Endothelial cell of umbilical vein (primary cell): ENCODE measurements at regions not wholly inside any gene's neighbourhood (a gene's known extent, or its start where the extent isn't known, plus 50 kb on each side); places are given as distances from the start of the nearest gene placed in this dataset.

Experiments
- BruUV-seq: library from RNA; stranded (reverse); fragments of 400-500 nt; replicated peaks from 2 replicates; lab custom pipeline; 2021; lab: Mats Ljungman, UMichigan
- CTCF ChIA-PET: fragments of 300-600, 350-600 bp; sonication (Branson Sonifier 250); formaldehyde crosslinking; loops from one replicate; lab custom pipeline; 2021; ENCODE audit warnings: antibody characterized with exemption, inconsistent platforms; lab: Charles Lee
- POLR2A ChIA-PET: fragments of 300-600, 350-600 bp; sonication (Branson Sonifier 250); formaldehyde crosslinking; loops from one replicate; lab custom pipeline; 2021; ENCODE audit warnings: antibody characterized with exemption, inconsistent platforms; lab: Charles Lee
- DNase-seq: peaks from one replicate; pipeline ENCODE4 v3.0.0-alpha.2; 2011; ENCODE audit warnings: low read depth, low spot score
- FAIRE-seq: peaks from 2 replicates; lab custom pipeline; 2011; peaks lifted over from hg19 to GRCh38; lab: Jason Lieb, UNC
- H2AFZ ChIP-seq: 2 replicates; pipeline ENCODE4 v1.6.0; 2012; ENCODE audit warnings: low read depth, low read length, control low read depth, inconsistent platforms
- H3K27ac ChIP-seq: 2 replicates; pipeline ENCODE4 v1.5.1; 2011; ENCODE audit warnings: low read depth, mild to moderate bottlenecking, control low read depth, low read length, moderate library complexity; ENCODE audit not compliant: insufficient read depth
- H3K27me3 ChIP-seq, 2 experiments: 2 replicates each; pipeline versions ENCODE4 v1.6.0 to v1.6.1; 2011; ENCODE audit warnings: low read length in 2 of 2, mixed read lengths in 1 of 2; ENCODE audit not compliant: control insufficient read depth in 2 of 2, insufficient read depth in 2 of 2
- H3K36me3 ChIP-seq, 2 experiments: 2 replicates in 1 of 2; 3 replicates in 1 of 2; pipeline ENCODE4 v1.5.1; 2011; ENCODE audit warnings: low read length in 2 of 2, mild to moderate bottlenecking in 1 of 2, moderate library complexity in 1 of 2; ENCODE audit not compliant: control insufficient read depth in 2 of 2, insufficient read depth in 2 of 2; ENCODE audit errors: extremely low read depth in 1 of 2
- H3K4me1 ChIP-seq: 3 replicates; pipeline ENCODE4 v1.5.1; 2011; ENCODE audit warnings: mild to moderate bottlenecking, low read length; ENCODE audit not compliant: control insufficient read depth, insufficient read depth; ENCODE audit errors: extremely low read depth
- H3K4me2 ChIP-seq: 2 replicates; pipeline ENCODE4 v1.6.1; 2011; ENCODE audit warnings: low read length, control low read depth, mixed read lengths; ENCODE audit not compliant: insufficient read depth
- H3K4me3 ChIP-seq, 3 experiments: fragments of 200-600 bp in 1 of 3; sonication (generic), shearing (Covaris generic) in 1 of 3; replicated peaks in 1 of 3; 2 replicates each; pipeline ENCODE4 v1.5.1; 2011 to 2016; ENCODE audit warnings: control low read depth in 3 of 3, low read length in 3 of 3, mild to moderate bottlenecking in 2 of 3, inconsistent platforms in 1 of 3, low read depth in 1 of 3, moderate library complexity in 1 of 3; ENCODE audit not compliant: insufficient read depth in 1 of 3
- H3K79me2 ChIP-seq: 2 replicates; pipeline ENCODE4 v1.6.0; 2012; ENCODE audit warnings: low read length, inconsistent platforms; ENCODE audit not compliant: control insufficient read depth, insufficient read depth
- H3K9ac ChIP-seq: replicated peaks from 2 replicates; pipeline ENCODE3; 2011; ENCODE audit warnings: low read length, control low read depth; ENCODE audit not compliant: insufficient read depth; ENCODE audit errors: extremely low read depth
- H3K9me1 ChIP-seq: replicated peaks from 3 replicates; pipeline ENCODE4 v1.6.0; 2011; ENCODE audit warnings: mild to moderate bottlenecking, low read length; ENCODE audit not compliant: control insufficient read depth, insufficient read depth; ENCODE audit errors: extremely low read depth
- H3K9me3 ChIP-seq: replicated peaks from 2 replicates; pipeline ENCODE4 v1.5.1; 2012; ENCODE audit warnings: low read length, inconsistent platforms; ENCODE audit not compliant: control insufficient read depth, insufficient read depth
- H4K20me1 ChIP-seq: replicated peaks from 2 replicates; pipeline ENCODE3; 2011; ENCODE audit warnings: mild to moderate bottlenecking, low read length; ENCODE audit not compliant: control insufficient read depth, insufficient read depth; ENCODE audit errors: extremely low read depth
- CTCF ChIP-seq, 2 donors: IDR thresholded peaks; 1 replicate in 1 of 2; 2 replicates in 1 of 2; pipeline ENCODE4 v1.5.1; 2011; ENCODE audit warnings: low read length in 2 of 2, mild to moderate bottlenecking in 2 of 2, moderate library complexity in 2 of 2, control low read depth in 1 of 2, inconsistent platforms in 1 of 2, low read depth in 1 of 2; ENCODE audit not compliant: insufficient read depth in 1 of 2; ENCODE audit errors: extremely low read depth in 1 of 2
- EZH2 ChIP-seq: IDR thresholded peaks from 2 replicates; pipeline ENCODE4 v1.6.1; 2012; ENCODE audit warnings: borderline replicate concordance, low read depth, mild to moderate bottlenecking, moderate library complexity, low read length, inconsistent platforms; ENCODE audit not compliant: severe bottlenecking
- FOS ChIP-seq: IDR thresholded peaks from 2 replicates; pipeline ENCODE4 v1.6.1; 2011; ENCODE audit warnings: mild to moderate bottlenecking, low read length, moderate library complexity, borderline replicate concordance; ENCODE audit not compliant: insufficient read depth
- GATA2 ChIP-seq: IDR thresholded peaks from 2 replicates; pipeline ENCODE4 v1.7.0; 2011; ENCODE audit warnings: low read depth, mild to moderate bottlenecking, moderate library complexity, mixed read lengths, low read length; ENCODE audit not compliant: insufficient read length, insufficient read depth
- JUN ChIP-seq: IDR thresholded peaks from 2 replicates; pipeline ENCODE4 v1.6.1; 2011; ENCODE audit warnings: borderline replicate concordance, low read depth; ENCODE audit not compliant: insufficient read length, insufficient read depth
- MAX ChIP-seq: IDR thresholded peaks from 2 replicates; pipeline ENCODE4 v1.6.1; 2011; ENCODE audit not compliant: insufficient read depth, insufficient read length
- MYC ChIP-seq: IDR thresholded peaks from one replicate; pipeline ENCODE4 v1.6.1; 2011; ENCODE audit warnings: mild to moderate bottlenecking, low read depth, low read length
- POLR2A ChIP-seq: IDR thresholded peaks from 2 replicates; pipeline ENCODE4 v1.6.1; 2012; ENCODE audit warnings: low read depth, mild to moderate bottlenecking, control low read depth, low read length
- POLR2AphosphoS5 ChIP-seq: IDR thresholded peaks from 2 replicates; pipeline ENCODE4 v1.6.1; 2012; ENCODE audit warnings: low read depth, mild to moderate bottlenecking, control low read depth, low read length, moderate library complexity; ENCODE audit not compliant: insufficient read depth
- dilution Hi-C: fragments of 300-500 bp; cut with MboI; formaldehyde crosslinking; loops from one replicate; pipeline ENCODE4 v1.15.0; 2019; ENCODE audit warnings: low sequenced_read_pairs; ENCODE audit not compliant: extremely low pct_ligation_motif_present
- intact Hi-C: fragments of 100-400 bp; cut with micrococcal nuclease; formaldehyde crosslinking; loops from one replicate; pipeline ENCODE4 v1.10.0; 2022

- FAIRE-seq = no peak
- no peaks in the 10 kb centered on the region for H3K9me1 ChIP-seq
- H4K20me1 ChIP-seq = no peaks in the 10 kb centered on the region
- TF ChIP-seq JUN (no peak), POLR2A (no peak), MYC (no peak), FOS (no peak), POLR2AphosphoS5 (no peak), GATA2 (no peak)
- no peak for DNase-seq
- no peak overlapping the region for H2AFZ ChIP-seq
- no peaks in the 10 kb centered on the region for H3K9me3 ChIP-seq
- intact Hi-C loops = no loop called here
- no peak overlapping the region for H3K27ac ChIP-seq
- H3K9ac ChIP-seq = no peak overlapping the region
- no TSS peak for BruUV-seq
- H3K4me3 ChIP-seq = no peak overlapping the region
- no peaks in the 10 kb centered on the region for H3K4me1 ChIP-seq
- POLR2A ChIA-PET = no interaction called here
- no peaks in the 10 kb centered on the region for H3K27me3 ChIP-seq
- CTCF ChIA-PET = no interaction called here
- dilution Hi-C loops = no loop called here
- no peaks in the 10 kb centered on the region for H3K79me2 ChIP-seq
- H3K36me3 ChIP-seq = no peaks in the 10 kb centered on the region
- no peak overlapping the region for H3K4me2 ChIP-seq
These were observed 1777.9 kb downstream of the ARAP2 start for GRCh38 chr4:34466411-34466810.

- Histone ChIP-seq H3K4me2 (no peak overlapping the region), H3K4me3 (no peak overlapping the region), H3K4me1 (no peaks in the 10 kb centered on the region), H3K36me3 (no peaks in the 10 kb centered on the region), H3K9me1 (no peaks in the 10 kb centered on the region), H3K27ac (no peak overlapping the region), H4K20me1 (no peaks in the 10 kb centered on the region), H3K9ac (no peak overlapping the region), H3K9me3 (no peaks in the 10 kb centered on the region), H3K27me3 (no peaks in the 10 kb centered on the region), H2AFZ (no peak overlapping the region), H3K79me2 (no peaks in the 10 kb centered on the region)
- TF ChIP-seq GATA2 (no peak), FOS (no peak), MYC (no peak), CTCF (IDR thresholded peaks at IDR 0.05; ENCODE audit: extremely low read depth in 1 of 2, insufficient read depth in 1 of 2, low read depth in 1 of 2, low read length in 2 of 2) (no peak), JUN (no peak), MAX (no peak), EZH2 (no peak)
- dilution Hi-C loops = no loop called here
- no TSS peak for BruUV-seq
- no peak for DNase-seq
- intact Hi-C loops = no loop called here
- ChIA-PET POLR2A (no interaction called here), CTCF (no interaction called here)
- FAIRE-seq = no peak
These were observed 1774.8 kb downstream of the ARAP2 start for GRCh38 chr4:34469516-34469915.
